ENCODE measurements at regions not wholly inside any gene's neighbourhood (a gene's known extent, or its start where the extent isn't known, plus 50 kb on each side); places are given as distances from the start of the nearest gene placed in this dataset.
"Not testable (repeated sequence)": the region's sequence is repeated elsewhere in the genome, so short reads cannot be mapped to it uniquely, and the experiment has no call there.

DNA sequence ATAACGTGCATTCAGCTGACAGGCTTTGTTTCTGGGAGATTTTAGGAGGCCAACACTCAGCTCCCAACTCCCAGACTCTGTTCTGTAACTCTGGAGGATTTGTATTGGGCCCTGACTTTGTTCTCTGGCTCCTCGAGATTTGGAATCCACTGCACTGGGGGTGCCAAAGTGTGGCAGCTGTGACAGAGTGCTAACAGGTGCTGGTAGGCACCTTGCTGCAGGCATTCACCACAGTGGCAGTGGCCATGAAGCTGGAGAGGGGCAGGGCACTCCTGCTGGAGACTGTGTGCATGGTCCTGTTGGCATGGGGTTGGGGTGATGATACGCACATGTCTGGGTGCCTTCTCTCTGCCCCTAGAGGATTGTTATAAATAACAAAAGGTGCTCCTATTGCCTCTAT is 1094.9 kb upstream of the SLIT2 start (continued):
- TF ChIP-seq, protein P1, sequence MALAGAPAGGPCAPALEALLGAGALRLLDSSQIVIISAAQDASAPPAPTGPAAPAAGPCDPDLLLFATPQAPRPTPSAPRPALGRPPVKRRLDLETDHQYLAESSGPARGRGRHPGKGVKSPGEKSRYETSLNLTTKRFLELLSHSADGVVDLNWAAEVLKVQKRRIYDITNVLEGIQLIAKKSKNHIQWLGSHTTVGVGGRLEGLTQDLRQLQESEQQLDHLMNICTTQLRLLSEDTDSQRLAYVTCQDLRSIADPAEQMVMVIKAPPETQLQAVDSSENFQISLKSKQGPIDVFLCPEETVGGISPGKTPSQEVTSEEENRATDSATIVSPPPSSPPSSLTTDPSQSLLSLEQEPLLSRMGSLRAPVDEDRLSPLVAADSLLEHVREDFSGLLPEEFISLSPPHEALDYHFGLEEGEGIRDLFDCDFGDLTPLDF (CRISPR knock-in tag; IDR thresholded peaks at IDR 0.05): no peak
- no peak for TF ChIP-seq SNAPC2 (CRISPR knock-in tag; IDR thresholded peaks at IDR 0.05)
- no peak for TF ChIP-seq ZNF543 (CRISPR knock-in tag; IDR thresholded peaks at IDR 0.05)
- TF ChIP-seq ARID2 (CRISPR knock-in tag; IDR thresholded peaks at IDR 0.05; ENCODE audit: borderline replicate concordance): no peak

- ChIA-PET POLR2A (no interaction called here), CTCF (ENCODE audit: low intra/inter-chr PET ratio, low total read pairs) (no interaction called here)
- H3K36me3 ChIP-seq (replicated peaks in 1 of 2; ENCODE audit: control insufficient read depth in 1 of 2, insufficient read depth in 2 of 2, low read length in 2 of 2): no peaks in the 10 kb centered on the region
- H3K4me2 ChIP-seq (ENCODE audit: low read depth, low read length): no peak overlapping the region
- H3K27me3 ChIP-seq (ENCODE audit: control insufficient read depth in 1 of 2, insufficient read depth in 2 of 2, low read length in 2 of 2): no peaks in the 10 kb centered on the region
- peak; percentile 81; the same call in 1 of the 2 replicates for TF ChIP-seq ZNF337 (CRISPR knock-in tag; IDR thresholded peaks at IDR 0.05; ENCODE audit: borderline replicate concordance, low read depth)
- no peak for TF ChIP-seq ZNF329 (CRISPR knock-in tag; IDR thresholded peaks at IDR 0.05; ENCODE audit: low read depth)
- FAIRE-seq (no peak), ATAC-seq (no peak), DNase-seq (ENCODE audit: low spot score) (no peak)
- H3K4me3 ChIP-seq (replicated peaks in 1 of 3; ENCODE audit: insufficient read depth in 1 of 3, low read depth in 2 of 3, low read length in 3 of 3): no peak overlapping the region
- H3K9me3 ChIP-seq (ENCODE audit: low read length): peaks cover 91% of the 10 kb centered on the region
- no peak overlapping the region for H2AFZ ChIP-seq (ENCODE audit: low read length)
- H3K9ac ChIP-seq (ENCODE audit: insufficient read depth, low read depth, low read length): no peak overlapping the region
- intact Hi-C loops (cut with micrococcal nuclease; ENCODE audit: unreplicated experiment) (no loop called here), in situ Hi-C loops (cut with HindIII; ENCODE audit: extremely low pct_ligation_motif_present, low pct_unique_long_range_greater_than_20kb) (no loop called here)
- WGBS (ENCODE audit: low lambda C conversion rate): 0% methylated on average over 1 of the region's 1 CpG
- no peaks in the 10 kb centered on the region for H4K20me1 ChIP-seq (ENCODE audit: insufficient read depth, low read length)
- BruUV-seq (replicated peaks): no TSS peak
- no peaks in the 10 kb centered on the region for H3K4me1 ChIP-seq (ENCODE audit: insufficient read depth, low read length)
- H3K27ac ChIP-seq (ENCODE audit: extremely low read length, insufficient read depth, low read length): no peak overlapping the region
- no peaks in the 10 kb centered on the region for H3K79me2 ChIP-seq (ENCODE audit: insufficient read depth, low read length)
Observed at GRCh38 chr4:19155568-19155967, 1096.1 kb upstream of the SLIT2 start.

DNA sequence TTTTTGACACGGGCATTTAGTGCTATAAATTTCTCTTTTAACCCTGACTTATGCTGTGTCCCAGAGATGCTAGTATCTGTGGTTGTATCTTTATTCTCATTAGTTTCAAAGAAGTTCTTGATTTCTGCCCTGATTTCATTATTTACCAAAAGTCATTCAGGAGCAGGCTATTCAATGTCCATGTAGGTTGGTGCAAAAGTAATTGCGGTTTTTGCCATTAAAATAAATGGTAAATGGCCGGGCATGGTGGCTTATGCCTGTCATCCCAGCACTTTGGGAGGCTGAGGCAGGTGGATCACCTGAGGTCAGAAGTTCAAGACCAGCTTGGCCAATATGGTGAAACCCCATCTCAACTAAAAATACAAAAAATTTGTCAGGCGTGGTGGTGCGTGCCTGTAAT is 1097.4 kb upstream of the SLIT2 start:
- BruUV-seq (replicated peaks); in situ Hi-C loops (cut with HindIII; ENCODE audit: extremely low pct_ligation_motif_present, low pct_unique_long_range_greater_than_20kb): not testable (repeated sequence)
- TF ChIP-seq, protein P2, sequence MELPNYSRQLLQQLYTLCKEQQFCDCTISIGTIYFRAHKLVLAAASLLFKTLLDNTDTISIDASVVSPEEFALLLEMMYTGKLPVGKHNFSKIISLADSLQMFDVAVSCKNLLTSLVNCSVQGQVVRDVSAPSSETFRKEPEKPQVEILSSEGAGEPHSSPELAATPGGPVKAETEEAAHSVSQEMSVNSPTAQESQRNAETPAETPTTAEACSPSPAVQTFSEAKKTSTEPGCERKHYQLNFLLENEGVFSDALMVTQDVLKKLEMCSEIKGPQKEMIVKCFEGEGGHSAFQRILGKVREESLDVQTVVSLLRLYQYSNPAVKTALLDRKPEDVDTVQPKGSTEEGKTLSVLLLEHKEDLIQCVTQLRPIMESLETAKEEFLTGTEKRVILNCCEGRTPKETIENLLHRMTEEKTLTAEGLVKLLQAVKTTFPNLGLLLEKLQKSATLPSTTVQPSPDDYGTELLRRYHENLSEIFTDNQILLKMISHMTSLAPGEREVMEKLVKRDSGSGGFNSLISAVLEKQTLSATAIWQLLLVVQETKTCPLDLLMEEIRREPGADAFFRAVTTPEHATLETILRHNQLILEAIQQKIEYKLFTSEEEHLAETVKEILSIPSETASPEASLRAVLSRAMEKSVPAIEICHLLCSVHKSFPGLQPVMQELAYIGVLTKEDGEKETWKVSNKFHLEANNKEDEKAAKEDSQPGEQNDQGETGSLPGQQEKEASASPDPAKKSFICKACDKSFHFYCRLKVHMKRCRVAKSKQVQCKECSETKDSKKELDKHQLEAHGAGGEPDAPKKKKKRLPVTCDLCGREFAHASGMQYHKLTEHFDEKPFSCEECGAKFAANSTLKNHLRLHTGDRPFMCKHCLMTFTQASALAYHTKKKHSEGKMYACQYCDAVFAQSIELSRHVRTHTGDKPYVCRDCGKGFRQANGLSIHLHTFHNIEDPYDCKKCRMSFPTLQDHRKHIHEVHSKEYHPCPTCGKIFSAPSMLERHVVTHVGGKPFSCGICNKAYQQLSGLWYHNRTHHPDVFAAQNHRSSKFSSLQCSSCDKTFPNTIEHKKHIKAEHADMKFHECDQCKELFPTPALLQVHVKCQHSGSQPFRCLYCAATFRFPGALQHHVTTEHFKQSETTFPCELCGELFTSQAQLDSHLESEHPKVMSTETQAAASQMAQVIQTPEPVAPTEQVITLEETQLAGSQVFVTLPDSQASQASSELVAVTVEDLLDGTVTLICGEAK (IDR thresholded peaks at IDR 0.05): peak; percentile 78
- TF ChIP-seq, protein P2 (CRISPR knock-in tag; IDR thresholded peaks at IDR 0.05): not testable (repeated sequence)

More for the DNA sequence above, 1097.4 kb upstream of the SLIT2 start:
- FAIRE-seq; H3K27ac ChIP-seq (ENCODE audit: extremely low read length, insufficient read depth, low read length); intact Hi-C loops (cut with micrococcal nuclease; ENCODE audit: unreplicated experiment); H3K79me2 ChIP-seq (ENCODE audit: insufficient read depth, low read length); H3K4me3 ChIP-seq (replicated peaks in 1 of 3; ENCODE audit: insufficient read depth in 1 of 3, low read depth in 2 of 3, low read length in 3 of 3); DNase-seq (ENCODE audit: low spot score); POLR2A ChIA-PET; H3K4me1 ChIP-seq (ENCODE audit: insufficient read depth, low read length); H3K36me3 ChIP-seq (replicated peaks in 1 of 2; ENCODE audit: control insufficient read depth in 1 of 2, insufficient read depth in 2 of 2, low read length in 2 of 2); H3K4me2 ChIP-seq (ENCODE audit: low read depth, low read length); CTCF ChIA-PET (ENCODE audit: low intra/inter-chr PET ratio, low total read pairs); H4K20me1 ChIP-seq (ENCODE audit: insufficient read depth, low read length); ATAC-seq; H2AFZ ChIP-seq (ENCODE audit: low read length); H3K9ac ChIP-seq (ENCODE audit: insufficient read depth, low read depth, low read length); H3K27me3 ChIP-seq (ENCODE audit: control insufficient read depth in 1 of 2, insufficient read depth in 2 of 2, low read length in 2 of 2): not testable (repeated sequence)
- peaks cover 92% of the 10 kb centered on the region for H3K9me3 ChIP-seq (ENCODE audit: low read length)
- WGBS (ENCODE audit: low lambda C conversion rate): 37% methylated on average over 5 of the region's 5 CpGs

All from HepG2 (cell line).